Inferior parietal cortex (tissue), 1 donor: ENCODE measurements at regions not wholly inside any gene's neighbourhood (a gene's known extent, or its start where the extent isn't known, plus 50 kb on each side); places are given as distances from the start of the nearest gene placed in this dataset.

Source experiments
- DNase-seq: peaks from one replicate; pipeline ENCODE4 v3.0.0-alpha.2; 2016; ENCODE audit errors: extremely low spot score

DNA sequence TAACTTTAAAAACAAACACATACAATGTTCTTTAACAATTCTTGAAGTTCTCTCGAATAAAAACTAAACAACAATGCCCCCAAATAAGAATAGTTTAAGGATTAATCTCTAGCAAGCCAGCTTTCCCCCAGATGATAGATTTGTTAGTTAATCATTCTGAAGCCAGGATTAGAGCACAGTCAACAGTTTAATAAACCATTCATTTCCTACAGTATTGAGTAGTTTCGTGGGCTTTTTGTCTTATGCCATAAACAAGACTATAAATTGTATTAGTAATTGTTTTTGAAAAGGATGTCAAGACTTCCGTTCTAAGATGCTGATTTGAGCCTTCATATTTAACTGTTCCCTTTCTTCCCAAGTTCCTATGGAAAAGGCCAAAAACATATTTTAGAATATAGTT, 136.6 kb downstream of the PIK3R1 start:
- no peak for DNase-seq

DNA sequence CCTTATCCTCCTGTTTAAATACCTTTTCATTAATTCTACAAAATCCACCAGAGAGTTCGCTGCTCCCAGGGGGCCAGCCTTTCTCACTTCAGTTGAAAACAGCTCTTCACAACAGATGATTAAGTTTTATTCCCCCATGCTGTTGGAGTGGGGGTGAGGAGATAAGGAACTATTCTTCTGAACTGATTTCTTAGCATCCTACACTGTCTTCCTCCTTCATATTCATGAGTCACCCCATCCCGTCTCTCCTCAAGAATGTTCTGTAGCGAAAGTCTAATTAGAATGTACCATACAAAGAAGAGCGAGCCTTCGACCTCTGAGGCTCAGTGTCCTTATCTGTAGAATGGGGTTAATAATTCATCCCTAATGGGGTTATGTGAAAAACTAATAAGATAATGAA, 138.0 kb downstream of the PIK3R1 start:
- DNase-seq: no peak

DNA sequence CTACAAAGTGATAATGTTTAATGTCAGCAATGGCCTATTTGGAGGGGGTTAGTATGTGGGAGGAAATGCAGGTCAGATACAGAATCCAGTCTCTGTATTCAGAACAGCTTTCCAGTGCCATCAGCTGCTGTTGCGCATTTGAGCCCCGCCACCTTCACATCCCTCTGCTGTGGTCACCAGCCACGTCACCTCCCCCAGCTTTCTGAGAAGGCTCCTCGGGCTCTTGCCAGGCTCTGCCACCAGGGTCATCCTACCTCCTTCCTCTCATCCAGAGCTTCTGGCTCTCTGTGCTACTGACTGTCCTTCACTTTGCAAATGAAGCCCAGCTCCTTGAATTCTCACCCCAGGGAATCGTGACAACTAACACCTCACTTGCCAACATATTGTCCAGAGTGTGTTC, 138.8 kb downstream of the PIK3R1 start:
- DNase-seq: no peak

DNA sequence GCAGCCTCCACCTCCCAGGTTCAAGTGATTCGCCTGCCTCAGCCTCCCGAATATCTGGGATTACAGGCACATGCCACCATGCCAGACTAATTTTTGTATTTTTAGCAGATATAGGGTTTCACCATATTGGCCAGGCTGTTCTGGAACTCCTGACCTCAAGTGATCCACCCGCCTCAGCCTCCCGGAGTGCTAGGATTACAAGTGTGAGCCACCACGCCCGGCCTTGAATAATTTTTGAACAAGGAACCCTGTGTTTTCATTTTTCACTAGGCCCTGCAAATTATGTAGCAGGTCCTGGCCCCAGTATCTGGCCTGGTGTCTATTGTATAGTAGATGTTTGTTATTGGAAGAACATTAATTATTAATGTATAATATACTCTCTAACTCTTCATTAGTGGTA, 140.7 kb downstream of the PIK3R1 start:
- no peak for DNase-seq

DNA sequence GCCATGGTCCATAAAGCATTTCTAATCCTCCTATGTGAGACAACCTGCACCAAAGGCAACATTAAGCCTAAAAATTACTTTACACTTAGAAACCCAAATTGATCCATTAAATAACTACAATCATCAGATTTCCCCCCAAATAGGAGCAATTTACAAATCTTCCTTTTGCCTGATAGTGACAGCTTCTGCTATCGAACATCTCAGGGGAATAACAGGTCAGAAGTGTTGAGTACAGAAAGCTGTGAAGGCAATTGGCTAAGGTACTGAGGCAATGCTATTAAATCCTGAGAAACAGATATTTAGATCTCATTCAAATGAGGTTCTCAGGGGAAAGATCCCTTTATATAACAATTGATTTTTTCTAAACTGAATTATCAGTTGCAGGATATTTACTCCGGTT, 141.1 kb downstream of the PIK3R1 start:
- no peak for DNase-seq

DNA sequence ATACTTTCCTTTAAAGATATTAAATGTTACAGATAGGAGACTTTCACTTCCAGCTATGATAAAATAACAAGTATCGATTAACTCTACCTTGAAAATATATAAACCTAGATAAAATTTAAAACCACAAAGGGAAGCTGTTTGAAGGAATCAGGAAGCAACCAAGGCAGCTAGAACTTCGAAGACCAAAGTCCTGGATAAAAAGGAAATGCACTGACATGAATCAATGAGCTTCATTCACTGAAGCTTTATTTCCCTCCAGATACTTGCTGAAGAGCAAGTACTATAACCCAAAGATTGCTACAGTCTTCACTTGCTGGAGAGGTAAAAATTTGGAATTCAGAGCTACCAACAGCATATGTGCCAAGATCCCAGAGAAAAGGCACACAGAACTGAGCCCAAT, 144.1 kb downstream of the PIK3R1 start:
- DNase-seq: no peak

DNA sequence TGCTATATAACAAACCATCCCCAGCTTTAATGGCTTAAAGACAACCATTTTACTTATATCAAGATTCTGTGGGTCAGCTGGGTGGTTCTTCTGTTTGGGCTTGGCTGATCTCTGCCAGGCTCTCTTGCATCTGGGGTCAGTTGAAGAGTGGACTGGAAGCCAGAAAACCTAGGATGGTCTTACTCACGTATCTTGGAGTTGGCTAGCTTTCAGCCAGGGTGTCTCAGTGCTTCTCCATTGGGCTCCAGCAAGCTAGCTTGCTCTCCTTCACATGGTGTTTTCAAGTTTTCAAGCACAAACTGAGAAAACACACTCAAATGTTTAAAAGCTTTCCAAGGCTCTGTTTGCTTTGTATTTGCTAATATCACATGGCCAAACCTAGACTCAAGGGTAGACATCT, 146.8 kb downstream of the PIK3R1 start:
- DNase-seq: no peak

DNA sequence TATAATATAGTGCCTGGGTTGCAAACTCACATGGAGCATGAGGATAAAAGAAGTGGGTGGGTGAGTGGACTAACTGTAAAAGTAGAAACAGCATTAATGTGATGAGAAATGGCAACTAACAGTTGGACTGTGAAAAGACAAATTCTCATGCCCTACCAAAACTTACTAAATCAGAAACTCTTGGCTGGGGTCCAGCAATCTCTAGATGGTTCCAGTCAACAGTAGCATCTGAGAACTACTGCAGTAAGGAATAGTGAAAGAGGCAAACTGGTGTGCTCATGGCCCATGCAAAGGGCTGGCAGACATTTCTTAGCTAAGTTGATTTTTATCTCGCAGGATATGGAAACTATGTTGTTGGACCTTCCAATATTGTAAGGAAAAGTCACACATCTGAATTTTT, 150.3 kb downstream of the PIK3R1 start:
- DNase-seq: no peak

DNA sequence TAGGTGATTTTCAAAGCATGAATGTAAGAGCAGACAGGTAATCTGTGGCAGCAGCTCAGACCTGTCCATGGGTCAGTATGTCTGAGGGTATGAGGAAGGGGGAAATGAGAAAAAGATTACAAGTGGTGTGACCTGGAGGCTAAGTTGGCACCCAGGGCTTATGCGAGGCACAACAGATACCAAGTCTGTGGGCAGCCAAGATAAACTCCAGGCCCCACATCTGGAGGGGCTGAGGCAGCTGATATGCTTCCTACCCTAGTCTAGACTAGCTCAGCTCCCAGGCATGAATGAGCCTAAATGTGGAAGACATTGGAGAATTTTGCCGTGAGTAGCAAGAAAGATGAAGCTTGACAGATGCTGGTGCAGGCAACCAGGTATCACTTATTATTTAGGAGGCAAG, 151.7 kb downstream of the PIK3R1 start:
- DNase-seq: no peak

DNA sequence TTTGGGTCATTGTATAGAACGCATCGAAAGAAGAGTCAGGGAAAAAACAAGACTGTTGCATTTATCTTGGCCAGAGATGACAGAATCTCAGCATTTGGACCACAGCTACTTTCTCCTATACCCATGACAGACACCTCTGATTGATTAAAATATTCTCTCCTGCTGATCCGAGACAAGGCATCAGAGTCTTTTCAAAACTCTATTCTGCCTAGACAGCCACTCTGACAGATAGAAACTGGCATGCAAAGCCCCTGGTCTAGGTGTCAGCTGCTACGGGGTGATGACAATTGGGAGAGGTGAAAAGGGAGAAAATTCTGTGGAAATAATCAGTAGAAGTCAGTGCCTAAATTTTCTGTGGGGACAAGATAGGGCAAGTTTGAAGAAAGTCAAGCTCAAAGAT, 152.2 kb downstream of the PIK3R1 start:
- no peak for DNase-seq

DNA sequence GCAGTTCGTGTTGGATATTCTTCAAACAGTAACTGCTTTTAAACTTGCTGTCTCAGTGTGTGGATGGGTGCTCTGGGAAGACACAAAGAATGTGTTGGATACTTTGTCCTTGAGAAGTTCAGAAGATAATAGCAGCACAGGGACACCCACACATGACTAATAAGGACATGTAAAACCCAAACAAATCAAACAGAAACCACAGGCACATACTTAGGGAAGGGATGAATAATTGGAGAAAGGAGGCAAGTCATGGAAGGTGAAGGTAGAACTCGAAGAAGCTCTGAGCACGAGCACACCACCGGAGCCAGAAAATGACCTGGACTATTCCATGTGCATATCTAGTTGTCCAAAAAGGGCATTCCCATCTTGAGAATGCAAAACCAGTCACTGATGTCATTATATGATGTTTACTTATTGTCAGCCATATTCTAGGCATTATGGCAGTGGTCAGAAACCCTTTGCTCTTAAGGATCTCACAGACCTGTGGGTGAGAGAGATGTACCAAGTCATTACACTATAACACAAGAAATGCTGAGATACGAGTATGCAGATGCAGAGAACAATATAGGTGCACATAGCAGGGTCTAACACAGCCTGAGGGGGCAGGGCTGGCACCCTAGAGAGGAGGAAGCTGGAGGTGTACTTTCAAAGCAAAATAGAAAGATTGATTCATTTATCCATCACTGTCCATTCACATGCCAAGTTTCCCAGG, 152.9 kb downstream of the PIK3R1 start:
- DNase-seq: no peak

DNA sequence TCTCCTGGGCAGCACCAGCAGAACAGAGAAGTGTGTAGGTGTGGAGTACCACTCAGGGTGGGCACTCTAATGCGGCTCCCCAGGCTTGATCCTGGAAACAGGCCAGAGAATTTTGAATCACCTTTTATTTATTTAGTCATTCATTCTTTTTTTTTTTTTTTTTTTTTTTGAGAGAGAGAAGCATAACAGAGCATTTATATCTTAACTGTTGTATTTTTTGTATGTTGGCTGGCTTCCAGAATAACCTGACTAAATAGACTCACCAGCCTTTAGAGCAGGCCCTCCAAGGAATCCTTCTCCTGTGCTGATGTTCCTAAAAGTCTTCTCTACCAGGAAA, 153.4 kb downstream of the PIK3R1 start:
- DNase-seq: no peak

DNA sequence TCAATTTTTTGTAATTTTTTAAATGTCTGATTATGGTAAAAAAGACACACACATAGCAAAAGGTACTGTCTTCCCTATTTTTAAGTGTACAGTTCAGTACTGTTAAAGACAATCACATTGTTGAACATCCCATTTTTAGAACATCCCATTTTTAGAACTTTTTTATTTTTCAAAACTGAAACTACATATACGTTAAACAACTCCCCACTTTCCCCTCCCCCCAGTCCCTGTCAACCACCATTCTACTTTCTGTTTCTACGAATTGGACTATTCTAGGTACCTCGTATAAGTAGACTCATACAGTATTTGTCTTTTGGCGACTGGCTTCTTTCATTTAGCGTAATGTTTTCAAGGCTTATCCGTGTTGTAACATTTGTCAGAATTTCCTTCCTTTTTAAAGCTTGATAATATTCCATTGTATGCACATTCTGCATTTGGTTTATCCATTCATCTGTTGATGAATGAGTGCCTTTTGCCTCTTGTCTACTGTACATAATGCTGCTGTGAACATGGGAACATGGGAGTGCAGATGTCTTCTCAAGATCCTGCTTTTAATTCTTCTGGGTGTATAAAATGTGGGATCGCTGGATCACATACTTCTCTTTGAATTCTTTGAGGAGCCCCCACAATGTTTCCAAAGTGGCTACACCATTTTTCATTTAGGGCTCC, 154.0 kb downstream of the PIK3R1 start:
- DNase-seq: no peak

DNA sequence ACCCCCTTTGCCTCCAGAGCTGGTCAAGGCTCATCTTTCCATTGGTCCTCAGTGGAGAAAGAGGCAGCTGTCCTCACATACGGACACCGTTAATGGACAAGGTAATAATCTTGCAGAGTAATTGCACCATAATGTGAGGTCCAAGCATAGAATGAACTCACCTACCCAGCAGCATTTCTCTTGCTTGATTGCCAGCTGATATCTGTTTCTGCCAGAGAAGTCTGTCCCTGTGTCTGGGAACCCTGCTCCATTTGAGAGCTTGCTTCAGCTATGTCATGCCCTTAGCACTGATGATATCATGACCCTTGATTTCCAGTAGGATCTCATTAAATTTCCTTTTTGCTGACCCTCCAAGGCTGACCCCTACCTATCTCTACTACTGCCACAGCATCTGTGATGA, 154.6 kb downstream of the PIK3R1 start:
- DNase-seq: no peak

DNA sequence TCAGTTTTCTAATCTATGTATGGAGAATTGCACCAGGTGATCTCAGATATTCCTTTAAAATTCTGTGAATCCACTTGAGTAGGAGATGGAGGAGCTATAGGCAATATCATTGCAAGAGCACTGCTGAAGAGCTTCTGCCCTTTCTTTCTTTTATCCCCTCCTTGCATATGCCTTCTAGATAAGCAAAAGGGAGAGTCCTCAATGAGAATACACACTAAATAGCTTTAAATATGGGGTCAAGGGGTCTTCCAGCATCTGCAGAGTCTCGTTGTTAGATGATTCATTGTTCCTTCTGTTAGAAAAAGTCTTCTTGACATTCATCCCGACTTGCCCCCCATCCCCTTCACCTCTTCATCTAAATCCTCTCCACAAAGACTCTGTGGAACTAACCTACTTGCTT, 156.1 kb downstream of the PIK3R1 start:
- no peak for DNase-seq

DNA sequence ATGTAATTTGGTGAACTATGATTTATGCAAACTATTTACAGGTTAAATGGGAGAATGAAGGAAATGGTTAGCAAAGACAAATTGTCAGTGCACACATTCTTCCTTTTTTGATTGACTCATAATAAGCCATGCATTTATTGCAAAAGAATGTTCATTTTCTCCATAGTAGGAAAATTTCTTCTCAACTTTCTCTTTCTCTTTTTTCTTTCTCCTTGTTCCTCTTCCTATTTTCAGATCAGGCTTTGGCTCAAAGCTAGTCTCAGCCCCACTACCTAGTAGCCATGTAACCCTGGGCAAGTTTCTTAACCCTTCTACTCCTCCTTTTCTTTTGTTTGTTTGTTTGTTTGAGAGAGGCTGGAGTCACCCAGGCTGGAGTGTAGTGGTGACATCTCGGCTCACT, 156.6 kb downstream of the PIK3R1 start:
- no peak for DNase-seq

DNA sequence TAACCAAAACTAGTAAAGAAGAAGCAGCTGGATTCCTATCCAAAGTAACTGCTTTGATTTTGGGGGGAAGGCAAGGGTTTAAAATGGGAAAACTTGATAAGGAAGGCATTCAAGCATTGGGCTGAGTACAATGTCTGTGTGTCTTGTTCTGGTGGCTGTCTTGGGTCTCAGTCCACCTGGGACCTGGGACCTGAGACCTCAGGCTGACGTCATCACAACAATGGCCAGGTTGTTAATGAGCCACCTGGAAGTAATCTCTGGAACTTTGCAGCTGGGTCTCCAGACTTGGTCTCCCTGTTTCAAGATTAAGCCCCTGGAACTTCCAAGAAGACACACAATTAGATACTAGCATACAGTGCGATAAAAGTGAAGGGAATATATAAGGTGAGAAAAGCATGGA, 157.5 kb downstream of the PIK3R1 start:
- no peak for DNase-seq

DNA sequence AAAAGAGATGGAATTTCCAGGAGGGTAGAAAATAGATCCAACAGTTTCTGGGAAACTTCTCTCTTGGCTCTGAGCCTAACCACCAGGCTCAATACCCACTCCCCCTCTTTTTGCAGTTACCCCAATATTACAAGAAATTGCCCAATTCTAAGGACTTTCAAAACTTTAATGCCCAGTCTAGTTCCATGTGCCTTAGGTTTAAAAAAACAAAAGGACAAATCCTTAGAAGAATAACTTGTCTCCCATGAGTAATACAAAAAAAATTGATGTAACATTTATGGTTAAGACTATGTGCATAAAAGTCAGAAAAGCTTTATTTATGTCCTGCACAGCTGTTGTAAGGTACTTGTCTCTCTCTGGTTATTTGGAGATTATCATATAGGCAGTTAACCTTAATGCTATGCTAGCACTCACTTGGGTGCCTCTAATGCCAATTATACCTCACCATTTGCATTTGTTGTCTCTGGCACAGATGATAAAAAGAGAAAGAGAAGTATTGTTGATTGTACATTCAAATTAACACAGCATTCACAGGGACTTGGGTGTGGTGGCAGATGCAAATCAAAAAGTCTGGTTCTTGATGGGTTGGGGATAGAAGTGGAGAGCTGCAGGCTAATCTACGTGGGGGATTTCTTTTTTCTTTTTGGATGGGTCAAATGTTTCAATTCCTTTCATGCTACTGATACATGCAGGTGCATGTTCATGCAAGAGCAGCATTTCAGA, 159.4 kb downstream of the PIK3R1 start:
- no peak for DNase-seq

DNA sequence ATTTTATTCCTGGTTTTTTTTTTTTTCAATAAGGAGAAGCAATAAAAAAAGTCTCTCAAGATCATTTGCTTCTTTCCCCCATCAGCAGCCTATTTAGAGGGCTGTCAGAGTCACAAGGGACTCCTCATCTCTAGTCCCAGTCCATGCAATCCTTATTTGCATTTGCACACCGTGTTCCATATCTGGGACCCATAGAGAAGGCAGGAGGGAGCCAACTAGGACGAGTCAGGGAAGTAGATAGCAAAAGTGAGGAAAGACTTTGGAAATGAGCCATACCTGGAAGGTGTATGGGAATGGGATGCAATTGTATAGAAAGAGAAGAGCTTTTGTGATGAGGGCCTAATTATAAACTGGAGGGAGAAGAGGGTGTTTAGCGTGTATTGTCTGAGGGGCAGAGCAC, 160.0 kb downstream of the PIK3R1 start:
- DNase-seq: no peak

DNA sequence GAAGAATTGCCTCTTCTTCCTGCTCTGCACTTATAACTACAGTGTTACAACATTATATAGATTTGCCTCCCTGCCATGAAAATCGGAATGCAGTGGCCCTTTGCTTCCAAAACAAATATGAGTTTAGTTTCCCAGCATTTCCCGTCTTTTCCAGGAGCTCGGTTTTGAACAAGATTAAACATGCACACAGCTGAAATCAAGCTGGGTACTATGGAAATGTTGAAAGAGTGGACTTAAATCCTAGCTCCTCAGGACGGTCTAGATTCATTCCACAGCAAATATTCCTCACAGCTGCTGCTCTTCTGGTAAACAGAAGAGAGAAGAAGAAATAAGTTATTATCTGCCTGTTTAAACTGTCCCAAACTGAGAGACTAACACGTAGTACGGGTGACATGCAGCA, 161.4 kb downstream of the PIK3R1 start:
- DNase-seq: no peak

DNA sequence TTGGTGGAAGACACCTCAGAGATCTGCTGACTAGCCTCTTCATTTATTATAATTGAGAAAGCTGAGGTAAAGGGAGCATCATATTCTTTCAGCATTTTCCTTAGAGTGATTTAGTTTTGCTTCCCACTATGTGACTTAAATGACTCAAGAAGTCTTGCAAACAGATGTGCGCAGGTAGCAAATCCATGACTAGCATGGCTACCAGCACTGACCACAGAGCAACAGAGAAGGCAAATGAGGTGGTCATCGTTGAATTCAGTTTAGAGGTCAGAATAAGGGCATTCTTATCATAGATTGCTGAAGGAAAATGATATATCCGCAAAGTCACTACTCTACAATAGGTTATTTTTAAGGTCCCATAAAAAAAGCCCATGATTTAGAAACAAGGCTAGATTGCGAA, 162.2 kb downstream of the PIK3R1 start:
- no peak for DNase-seq

DNA sequence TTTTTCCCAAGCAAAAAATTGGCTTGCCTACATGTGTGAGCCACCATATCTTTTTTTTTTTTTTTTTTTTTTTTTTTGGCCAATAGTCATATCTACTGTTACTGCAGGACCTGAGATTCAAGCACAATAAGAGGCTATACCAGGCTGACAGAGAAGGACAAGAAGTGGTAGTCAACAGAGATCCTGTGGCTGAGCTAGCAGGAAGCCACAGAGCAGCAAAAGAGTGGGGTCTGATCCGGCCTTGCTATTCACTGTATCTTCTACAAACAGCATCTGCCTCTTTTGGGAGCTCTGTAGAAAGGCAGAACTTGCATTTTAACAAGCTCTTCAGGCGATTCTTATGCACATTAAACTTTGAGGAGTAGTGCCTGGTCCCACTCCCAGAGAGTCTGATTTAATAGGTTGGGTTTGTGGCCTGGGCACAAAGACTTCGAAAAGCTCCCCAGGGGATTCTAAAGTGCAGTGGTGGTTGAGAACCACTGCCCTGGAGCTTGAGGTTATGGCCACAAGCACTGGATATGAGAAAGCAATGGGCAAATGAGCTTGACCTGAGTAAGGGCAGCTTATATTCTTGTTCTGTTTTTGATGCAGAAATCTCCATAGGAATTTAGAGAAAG, 162.8 kb downstream of the PIK3R1 start:
- DNase-seq: no peak
